ENCODE measurements at regions not wholly inside any gene's neighbourhood (a gene's known extent, or its start where the extent isn't known, plus 50 kb on each side); places are given as distances from the start of the nearest gene placed in this dataset.
A peak's percentile ranks its signal among the peaks of the same experiment; 100 is the strongest.

DNA sequence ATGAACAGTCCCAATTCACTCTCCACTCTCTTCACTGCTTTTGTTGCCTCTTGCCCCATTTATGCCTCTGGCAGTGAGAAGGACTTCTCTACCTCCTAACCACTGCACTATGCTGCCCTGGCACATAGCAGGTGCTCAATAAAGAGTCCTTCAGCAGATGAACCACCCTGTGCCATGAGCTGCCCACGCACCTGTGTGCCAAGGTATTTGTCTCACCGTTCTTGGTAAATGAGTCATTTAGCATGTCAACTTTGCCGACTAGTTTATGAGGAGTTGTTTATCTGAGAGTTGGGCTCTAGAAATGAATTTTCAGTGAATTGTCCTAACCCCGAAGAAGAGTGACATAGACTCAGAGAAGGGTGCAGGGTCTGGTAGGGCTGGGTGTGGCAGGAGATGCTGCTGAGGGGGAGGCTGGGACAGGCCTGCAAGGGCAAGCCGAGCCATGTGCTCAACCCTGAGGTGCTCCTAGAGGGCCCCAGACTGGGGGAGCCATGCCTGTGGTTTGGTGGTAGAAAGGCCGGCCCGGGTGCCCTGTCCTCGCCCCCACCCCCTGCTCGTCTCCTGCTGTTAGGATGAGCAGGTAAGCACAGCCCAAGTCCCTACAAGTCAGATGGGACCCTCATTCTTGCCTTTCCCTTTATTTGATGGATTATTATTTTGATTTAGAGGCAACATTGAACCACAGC is 654.5 kb downstream of the MATN1 start:
- DNase-seq (ENCODE audit: low read depth), result no peak
- no peak overlapping the region for H3K4me3 ChIP-seq (ENCODE audit: low read depth, low read length)
- TF ChIP-seq, protein P1, sequence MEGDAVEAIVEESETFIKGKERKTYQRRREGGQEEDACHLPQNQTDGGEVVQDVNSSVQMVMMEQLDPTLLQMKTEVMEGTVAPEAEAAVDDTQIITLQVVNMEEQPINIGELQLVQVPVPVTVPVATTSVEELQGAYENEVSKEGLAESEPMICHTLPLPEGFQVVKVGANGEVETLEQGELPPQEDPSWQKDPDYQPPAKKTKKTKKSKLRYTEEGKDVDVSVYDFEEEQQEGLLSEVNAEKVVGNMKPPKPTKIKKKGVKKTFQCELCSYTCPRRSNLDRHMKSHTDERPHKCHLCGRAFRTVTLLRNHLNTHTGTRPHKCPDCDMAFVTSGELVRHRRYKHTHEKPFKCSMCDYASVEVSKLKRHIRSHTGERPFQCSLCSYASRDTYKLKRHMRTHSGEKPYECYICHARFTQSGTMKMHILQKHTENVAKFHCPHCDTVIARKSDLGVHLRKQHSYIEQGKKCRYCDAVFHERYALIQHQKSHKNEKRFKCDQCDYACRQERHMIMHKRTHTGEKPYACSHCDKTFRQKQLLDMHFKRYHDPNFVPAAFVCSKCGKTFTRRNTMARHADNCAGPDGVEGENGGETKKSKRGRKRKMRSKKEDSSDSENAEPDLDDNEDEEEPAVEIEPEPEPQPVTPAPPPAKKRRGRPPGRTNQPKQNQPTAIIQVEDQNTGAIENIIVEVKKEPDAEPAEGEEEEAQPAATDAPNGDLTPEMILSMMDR (conservative IDR thresholded peaks at IDR 0.05; ENCODE audit: low read depth, low read length), result no peak

DNA sequence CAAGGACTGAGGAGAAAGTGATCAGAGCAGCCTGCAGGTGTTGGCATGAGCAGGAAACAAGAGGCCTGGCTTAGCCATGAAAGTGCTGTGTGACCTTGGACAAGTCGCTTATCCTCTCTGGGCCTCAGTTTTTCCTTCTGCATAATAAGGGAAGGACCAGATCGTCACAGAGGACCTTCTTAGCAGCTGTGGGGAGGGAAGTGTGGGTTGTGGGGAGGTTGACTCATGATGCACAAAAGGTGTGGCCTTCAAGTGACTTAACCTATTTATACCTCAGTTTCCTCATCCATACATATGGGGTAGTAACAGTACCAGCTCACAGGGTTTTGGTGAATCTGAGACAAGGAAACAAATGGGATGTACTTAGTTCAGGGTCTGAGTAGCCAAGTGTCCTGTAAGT is 658.8 kb downstream of the MATN1 start:
- TF ChIP-seq, protein P1 (conservative IDR thresholded peaks at IDR 0.05; ENCODE audit: low read depth, low read length), result no peak
- DNase-seq (ENCODE audit: low read depth), result no peak
- H3K4me3 ChIP-seq (ENCODE audit: low read depth, low read length), result no peak overlapping the region

DNA sequence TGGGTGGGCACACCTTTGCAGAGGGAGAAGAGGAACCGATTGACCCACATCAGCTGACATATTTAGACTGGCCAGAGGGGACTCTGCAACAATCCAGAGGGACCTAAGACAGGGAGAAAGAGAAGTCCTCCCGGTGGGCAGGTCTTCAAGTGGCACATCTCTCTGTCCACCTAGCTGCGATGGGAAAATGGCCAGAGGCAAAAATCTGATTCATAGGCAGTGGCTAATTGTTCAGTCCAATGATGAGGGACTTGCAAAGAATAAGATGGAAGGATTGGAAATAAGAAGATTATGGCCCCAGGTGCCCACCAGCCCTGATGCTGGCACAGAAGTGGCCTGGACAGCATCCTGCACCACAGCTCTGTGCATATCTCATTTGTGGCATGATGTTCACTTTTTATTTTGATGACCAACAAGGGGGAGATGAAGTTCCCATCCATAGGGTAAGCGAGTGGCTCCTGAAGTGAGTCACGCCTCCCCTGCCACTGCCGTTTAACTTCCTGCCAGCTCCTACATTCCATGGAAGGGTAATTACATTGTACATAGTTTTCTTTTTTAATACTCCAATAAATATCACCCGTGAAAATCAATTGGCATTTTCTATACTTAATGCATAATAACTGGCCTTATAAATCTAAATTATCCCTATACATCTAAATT is 659.6 kb downstream of the MATN1 start:
- DNase-seq (ENCODE audit: low read depth), result no peak
- H3K4me3 ChIP-seq (ENCODE audit: low read depth, low read length), result no peak overlapping the region
- TF ChIP-seq, protein P1 (conservative IDR thresholded peaks at IDR 0.05; ENCODE audit: low read depth, low read length), result no peak

DNA sequence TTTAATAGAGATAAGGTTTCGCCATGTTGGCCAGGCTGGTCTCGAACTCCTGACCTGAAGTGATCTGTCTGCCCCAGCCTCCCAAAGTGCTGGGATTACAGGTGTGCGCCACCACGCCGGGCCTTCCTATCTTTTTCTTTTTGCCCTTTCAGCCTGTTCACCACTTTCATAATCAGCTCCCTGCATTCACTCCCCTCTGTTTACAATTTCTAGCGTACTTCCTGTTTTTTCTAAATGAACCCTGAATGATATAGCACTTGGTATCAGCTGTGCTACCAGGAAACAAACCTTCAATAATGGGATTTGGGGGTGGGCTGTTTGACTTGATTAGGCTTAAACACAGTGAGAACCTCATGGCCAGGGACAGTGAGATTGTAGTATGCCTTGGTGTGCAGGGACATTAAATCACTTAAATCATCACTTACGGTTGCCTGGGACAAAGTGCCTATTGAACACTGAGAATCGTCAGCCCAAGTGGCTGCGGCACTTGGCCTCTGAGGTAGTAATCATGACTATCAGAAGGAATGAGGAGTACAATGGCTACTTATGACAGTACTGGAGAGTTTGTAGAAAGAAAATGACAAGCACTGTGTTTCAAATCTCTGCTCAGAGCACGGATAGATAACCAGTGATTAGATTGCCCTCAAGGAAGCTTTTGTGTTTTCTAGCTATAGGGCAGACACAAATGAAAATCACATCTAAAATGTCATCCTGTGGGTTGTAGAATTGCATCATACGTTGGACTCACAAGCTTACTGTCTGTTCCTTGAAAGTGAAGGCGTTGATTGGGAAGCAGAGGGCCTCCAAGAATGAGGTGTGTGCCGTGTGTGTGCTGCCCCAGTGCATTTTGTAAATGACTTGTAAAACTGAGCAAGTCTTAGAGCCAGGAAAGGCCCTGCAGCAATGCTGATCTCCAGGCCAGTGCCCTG is 661.8 kb downstream of the MATN1 start:
- DNase-seq (ENCODE audit: low read depth), result no peak
- H3K4me3 ChIP-seq (ENCODE audit: low read depth, low read length), result no peak overlapping the region
- TF ChIP-seq, protein P1 (conservative IDR thresholded peaks at IDR 0.05; ENCODE audit: low read depth, low read length), result no peak

DNA sequence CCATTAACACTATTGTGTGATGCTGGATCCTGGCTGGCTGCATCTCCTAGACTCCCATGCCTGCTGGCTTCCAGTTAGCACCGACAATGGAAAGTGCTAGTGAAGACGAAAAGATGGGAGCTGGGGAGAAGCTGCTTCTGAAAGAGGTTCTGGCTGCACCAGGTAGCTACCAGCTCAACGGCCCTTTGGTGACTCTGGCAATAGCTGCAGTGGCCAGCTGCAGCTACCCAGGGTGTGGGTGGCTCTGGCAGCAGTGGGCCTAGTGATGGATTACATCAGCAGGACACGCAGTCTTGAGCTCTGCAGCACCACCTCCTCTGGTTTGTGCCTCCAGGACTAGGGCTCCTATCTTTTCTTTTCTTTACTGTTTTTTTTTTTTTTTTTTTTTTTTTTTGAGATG is 662.6 kb downstream of the MATN1 start:
- H3K4me3 ChIP-seq (ENCODE audit: low read depth, low read length), result no peak overlapping the region
- TF ChIP-seq, protein P1 (conservative IDR thresholded peaks at IDR 0.05; ENCODE audit: low read depth, low read length), result no peak
- no peak for DNase-seq (ENCODE audit: low read depth)

DNA sequence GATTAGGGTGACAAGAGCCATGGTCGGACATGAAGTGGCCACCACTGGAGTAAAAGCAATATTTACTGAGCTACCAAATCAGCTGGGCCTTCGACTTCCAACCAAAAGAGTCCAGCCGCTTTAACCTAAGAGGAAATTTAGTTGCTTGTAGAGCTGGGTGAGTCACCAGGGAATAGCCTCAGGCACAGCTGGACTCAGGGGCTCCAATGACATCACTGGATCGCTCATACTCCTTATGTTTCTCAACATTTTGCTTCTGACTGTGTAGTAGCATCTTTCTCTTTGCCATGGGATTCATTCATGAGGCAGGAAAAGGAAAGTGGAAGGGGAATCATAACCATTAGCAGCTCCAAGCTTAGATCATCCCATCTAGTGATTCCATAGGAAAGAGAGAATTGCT is 664.4 kb downstream of the MATN1 start:
- no peak overlapping the region for H3K4me3 ChIP-seq (ENCODE audit: low read depth, low read length)
- DNase-seq (ENCODE audit: low read depth), result peak; percentile 58
- TF ChIP-seq, protein P1 (conservative IDR thresholded peaks at IDR 0.05; ENCODE audit: low read depth, low read length), result no peak

Data from epithelial cell of proximal tubule (primary cell).